ENCODE measurements at regions not wholly inside any gene's neighbourhood (a gene's known extent, or its start where the extent isn't known, plus 50 kb on each side); places are given as distances from the start of the nearest gene placed in this dataset.

GRCh38 chr1:209008586-209008985, 574.9 kb upstream of the CAMK1G start:
- H3K4me1 ChIP-seq, result no peaks in the 10 kb centered on the region
- intact Hi-C loops (cut with DNase I), result no loop called here
- DNase-seq (no peak), ATAC-seq (no peak)
- no peaks in the 10 kb centered on the region for H3K36me3 ChIP-seq
- no peak overlapping the region for H3K4me3 ChIP-seq
- no peaks in the 10 kb centered on the region for H3K9me3 ChIP-seq
- H3K27ac ChIP-seq, result no peak overlapping the region
- H3K27me3 ChIP-seq, result no peaks in the 10 kb centered on the region
- WGBS, 2 donors, result 49 to 60% methylated on average over 1 of the region's 1 CpG
- no peak for TF ChIP-seq CTCF (IDR thresholded peaks at IDR 0.05)

- H3K27ac ChIP-seq, result no peak overlapping the region
- intact Hi-C loops (cut with DNase I), result no loop called here
- H3K4me1 ChIP-seq, result no peaks in the 10 kb centered on the region
- no peaks in the 10 kb centered on the region for H3K9me3 ChIP-seq
- ATAC-seq (no peak), DNase-seq (no peak)
- whole genome bisulfite sequencing, 2 donors, result 92% methylated on average over 6 of the region's 6 CpGs
- TF ChIP-seq CTCF (IDR thresholded peaks at IDR 0.05), result no peak
- no peaks in the 10 kb centered on the region for H3K27me3 ChIP-seq
- no peaks in the 10 kb centered on the region for H3K36me3 ChIP-seq
- no peak overlapping the region for H3K4me3 ChIP-seq
Observed at GRCh38 chr1:209010475-209011230, 572.9 kb upstream of the CAMK1G start.

GRCh38 chr1:209012443-209013196, 570.9 kb upstream of the CAMK1G start:
- H3K27ac ChIP-seq, result no peak overlapping the region
- ATAC-seq, result no peak
- no peak for DNase-seq
- H3K9me3 ChIP-seq, result peaks cover 0 to 12% (median 3%) of the 10 kb centered on the region in 11 donors
- H3K27me3 ChIP-seq, result no peaks in the 10 kb centered on the region
- no peaks in the 10 kb centered on the region for H3K4me1 ChIP-seq
- intact Hi-C loops (cut with DNase I), result no loop called here
- TF ChIP-seq CTCF (IDR thresholded peaks at IDR 0.05), result no peak
- H3K4me3 ChIP-seq, result no peak overlapping the region
- 81 to 87% methylated on average over 6 of the region's 6 CpGs for WGBS, 2 donors
- H3K36me3 ChIP-seq, result no peaks in the 10 kb centered on the region

- intact Hi-C loops (cut with DNase I), result no loop called here
Observed at GRCh38 chr1:209015092-209015491, 568.4 kb upstream of the CAMK1G start.

More at GRCh38 chr1:209015092-209015491, 568.4 kb upstream of the CAMK1G start:
- ATAC-seq, result no peak
- Histone ChIP-seq H3K4me1 (no peaks in the 10 kb centered on the region), H3K27ac (no peak overlapping the region), H3K27me3 (no peaks in the 10 kb centered on the region), H3K36me3 (no peaks in the 10 kb centered on the region), H3K4me3 (no peak overlapping the region), H3K9me3 (peaks cover 0 to 32% (median 3%) of the 10 kb centered on the region in 11 donors)
- no peak for TF ChIP-seq CTCF (IDR thresholded peaks at IDR 0.05)
- no peak for DNase-seq

Data from heart right ventricle (tissue), 16 donors.